HCT116 (cell line): ENCODE measurements at regions not wholly inside any gene's neighbourhood (a gene's known extent, or its start where the extent isn't known, plus 50 kb on each side); places are given as distances from the start of the nearest gene placed in this dataset.

ENCODE experiments used
- ATAC-seq: fragments of 200-7000 bp; cut with Tn5 transposase; 2 replicates; pipeline ENCODE4 v1.9.1; 2020; ENCODE audit warnings: mild to moderate bottlenecking, moderate library complexity
- BruUV-seq: library from RNA; stranded (reverse); fragments of 400-500 nt; replicated peaks from 2 replicates; lab custom pipeline; 2021; lab: Mats Ljungman, UMichigan
- CTCF ChIA-PET: fragments of 300-600 bp; sonication (Branson Sonifier 250); formaldehyde crosslinking; loops from one replicate; lab custom pipeline; 2021; ENCODE audit warnings: antibody characterized with exemption; lab: Charles Lee
- POLR2A ChIA-PET: fragments of 300-600, 350-600 bp; sonication (Branson Sonifier 250); formaldehyde crosslinking; loops from one replicate; lab custom pipeline; 2021; ENCODE audit warnings: antibody characterized with exemption; lab: Charles Lee
- RAD21 ChIA-PET, 2 experiments: fragments of 300-600 bp; sonication (Branson Sonifier 250); formaldehyde crosslinking; loops; one replicate each; lab custom pipeline; 2023; ENCODE audit warnings: low total read pairs in 2 of 2; ENCODE audit not compliant: uncharacterized antibody in 2 of 2, unreplicated experiment in 2 of 2, low non-redundant PET in 1 of 2; lab: Charles Lee
- DNase-seq: peaks from one replicate; pipeline ENCODE4 v3.0.0-alpha.2; 2010; ENCODE audit warnings: low read depth, low spot score
- H2AFZ ChIP-seq: fragments of 200-600 bp; shearing (Covaris generic), sonication (generic); 2 replicates; pipeline ENCODE4 v1.6.1; 2017; ENCODE audit warnings: low read depth, mixed run types, mixed read lengths, antibody characterized with exemption, low read length; ENCODE audit not compliant: poor library complexity, severe bottlenecking
- H3K27ac ChIP-seq: 2 replicates; pipeline ENCODE4 v1.5.1; 2012; ENCODE audit warnings: low read depth, low read length
- H3K27me3 ChIP-seq: fragments of 200-600 bp; sonication (generic); 2 replicates; pipeline ENCODE4 v1.6.1; 2016; ENCODE audit warnings: mixed run types, low read length, mixed read lengths; ENCODE audit not compliant: insufficient read depth
- H3K36me3 ChIP-seq, 2 experiments: fragments of 200-500 bp in 1 of 2; fragments of 200-600 bp in 1 of 2; sonication (Bioruptor generic) in 1 of 2; sonication (generic) in 1 of 2; 2 replicates each; pipeline versions ENCODE4 v1.5.1 to v1.6.1; 2014 to 2016; ENCODE audit warnings: low read length in 2 of 2, inconsistent platforms in 1 of 2, mixed read lengths in 1 of 2, mixed run types in 1 of 2; ENCODE audit not compliant: insufficient read depth in 2 of 2, control insufficient read depth in 1 of 2
- H3K4me1 ChIP-seq, 2 experiments: fragments of 200-600 bp in 1 of 2; sonication (generic) in 1 of 2; 2 replicates each; pipeline versions ENCODE4 v1.5.1 to v1.6.1; 2012 to 2017; ENCODE audit warnings: low read length in 2 of 2, inconsistent platforms in 1 of 2, mild to moderate bottlenecking in 1 of 2, mixed read lengths in 1 of 2, mixed run types in 1 of 2, moderate library complexity in 1 of 2; ENCODE audit not compliant: insufficient read depth in 2 of 2, control insufficient read depth in 1 of 2
- H3K4me2 ChIP-seq: fragments of 200-600 bp; sonication (generic); 2 replicates; pipeline ENCODE4 v1.6.1; 2017; ENCODE audit warnings: mixed run types, low read length, mixed read lengths
- H3K4me3 ChIP-seq, 2 experiments: fragments of 200-600 bp in 1 of 2; sonication (generic) in 1 of 2; replicated peaks in 1 of 2; 2 replicates each; pipeline ENCODE4 v1.5.1; 2011 to 2016; ENCODE audit warnings: low read length in 2 of 2, control low read depth in 1 of 2, low read depth in 1 of 2, mild to moderate bottlenecking in 1 of 2, mixed read lengths in 1 of 2, mixed run types in 1 of 2
- H3K79me2 ChIP-seq: fragments of 200-600 bp; sonication (generic); 2 replicates; pipeline ENCODE4 v1.6.1; 2017; ENCODE audit warnings: mild to moderate bottlenecking, mixed run types, low read length, moderate library complexity, mixed read lengths; ENCODE audit not compliant: insufficient read depth
- H3K9ac ChIP-seq: fragments of 200-600 bp; sonication (generic); 2 replicates; pipeline ENCODE4 v1.6.1; 2016; ENCODE audit warnings: low read length, mixed read lengths
- H3K9me2 ChIP-seq: fragments of 200-600 bp; sonication (generic), shearing (Covaris generic); 2 replicates; pipeline ENCODE4 v1.6.1; 2017; ENCODE audit warnings: mixed run types, mild to moderate bottlenecking, moderate library complexity; ENCODE audit not compliant: insufficient read depth
- H3K9me3 ChIP-seq, 2 experiments: fragments of 200-500 bp in 1 of 2; fragments of 200-600 bp in 1 of 2; sonication (Bioruptor generic) in 1 of 2; sonication (generic) in 1 of 2; 2 replicates each; pipeline ENCODE4 v1.6.1; 2014 to 2017; ENCODE audit warnings: low read length in 2 of 2, mixed read lengths in 2 of 2, inconsistent platforms in 1 of 2, low read depth in 1 of 2, mild to moderate bottlenecking in 1 of 2, mixed run types in 1 of 2, moderate library complexity in 1 of 2; ENCODE audit not compliant: control insufficient read depth in 1 of 2, insufficient read depth in 1 of 2
- H4K20me1 ChIP-seq: fragments of 200-600 bp; sonication (generic), shearing (Covaris generic); 2 replicates; pipeline ENCODE4 v1.6.1; 2017; ENCODE audit warnings: mixed run types, mild to moderate bottlenecking, moderate library complexity; ENCODE audit not compliant: insufficient read depth
- ATF3 ChIP-seq: IDR thresholded peaks from 2 replicates; pipeline ENCODE4 v1.6.1; 2012
- CEBPB ChIP-seq: IDR thresholded peaks from 2 replicates; pipeline ENCODE4 v1.6.1; 2012; ENCODE audit warnings: low read depth
- EGR1 ChIP-seq: IDR thresholded peaks from 2 replicates; pipeline ENCODE4 v1.6.1; 2012; ENCODE audit warnings: low read depth
- ELF1 ChIP-seq: IDR thresholded peaks from 2 replicates; pipeline ENCODE4 v1.6.1; 2012; ENCODE audit warnings: low read depth, borderline replicate concordance
- EZH2 ChIP-seq: fragments of 200-600 bp; sonication (generic); IDR thresholded peaks from 2 replicates; pipeline ENCODE4 v1.6.1; 2017; ENCODE audit warnings: antibody characterized with exemption, mixed run types
- EZH2phosphoT487 ChIP-seq: fragments of 200-600 bp; IDR thresholded peaks from 2 replicates; pipeline ENCODE4 v1.6.1; 2018; ENCODE audit warnings: antibody characterized with exemption, borderline replicate concordance
- FOSL1 ChIP-seq: IDR thresholded peaks from 2 replicates; pipeline ENCODE4 v1.6.1; 2012; ENCODE audit warnings: low read depth
- JUND ChIP-seq: IDR thresholded peaks from 2 replicates; pipeline ENCODE4 v1.6.1; 2012
- MAX ChIP-seq: IDR thresholded peaks from 2 replicates; pipeline ENCODE4 v1.6.1; 2012
- POLR2AphosphoS5 ChIP-seq: IDR thresholded peaks from 2 replicates; pipeline ENCODE4 v1.6.1; 2011; ENCODE audit warnings: mild to moderate bottlenecking, low read depth, low read length, moderate library complexity
- REST ChIP-seq: IDR thresholded peaks from 2 replicates; pipeline ENCODE4 v1.6.1; 2012; ENCODE audit warnings: low read depth
- SP1 ChIP-seq: IDR thresholded peaks from 2 replicates; pipeline ENCODE4 v1.6.1; 2012; ENCODE audit warnings: low read depth
- SRF ChIP-seq: IDR thresholded peaks from 2 replicates; pipeline ENCODE4 v1.6.1; 2012; ENCODE audit warnings: low read depth
- TCF7L2 ChIP-seq: IDR thresholded peaks from 2 replicates; pipeline ENCODE4 v1.7.0; 2011; ENCODE audit warnings: borderline replicate concordance, inconsistent platforms; ENCODE audit not compliant: insufficient read depth, insufficient read length; ENCODE audit errors: extremely low read depth
- YY1 ChIP-seq: IDR thresholded peaks from 2 replicates; pipeline ENCODE4 v1.6.1; 2011; ENCODE audit warnings: low read length, low read depth, moderate library complexity, mild to moderate bottlenecking; ENCODE audit not compliant: insufficient replicate concordance; ENCODE audit errors: extremely low read depth
- ZFX ChIP-seq: fragments of 450-650 bp; IDR thresholded peaks from 2 replicates; pipeline ENCODE4 v1.6.1; 2017
- intact Hi-C: fragments of 100-400 bp; cut with micrococcal nuclease; formaldehyde crosslinking; loops from 2 replicates; pipeline ENCODE4 v1.10.0; 2022

- CTCF ChIA-PET, result no interaction called here
- no peaks in the 10 kb centered on the region for H3K27me3 ChIP-seq
- RAD21 ChIA-PET, result no interaction called here
- H3K9ac ChIP-seq, result no peak overlapping the region
- ATAC-seq (no peak), DNase-seq (no peak)
- H4K20me1 ChIP-seq, result no peaks in the 10 kb centered on the region
- H3K9me2 ChIP-seq, result no peaks in the 10 kb centered on the region
- peaks cover 0 to 14% of the 10 kb centered on the region in 2 experiments; a peak in 2 of 4 replicates for H3K9me3 ChIP-seq
- no peak overlapping the region for H3K4me2 ChIP-seq
- H3K36me3 ChIP-seq, result no peaks in the 10 kb centered on the region
- intact Hi-C loops, result no loop called here
- no TSS peak for BruUV-seq
- no peaks in the 10 kb centered on the region for H3K79me2 ChIP-seq
- no peak overlapping the region for H3K27ac ChIP-seq
- no peak overlapping the region for H3K4me3 ChIP-seq
- POLR2A ChIA-PET, result no interaction called here
- H3K4me1 ChIP-seq, result no peaks in the 10 kb centered on the region
- no peak for TF ChIP-seq ELF1
- no peak for TF ChIP-seq ATF3
- no peak for TF ChIP-seq ZFX
- no peak for TF ChIP-seq MAX
- TF ChIP-seq TCF7L2, result no peak
- TF ChIP-seq SRF, result no peak
- no peak for TF ChIP-seq CEBPB
- TF ChIP-seq EZH2, result no peak
- TF ChIP-seq POLR2AphosphoS5, result no peak
- TF ChIP-seq SP1, result no peak
- TF ChIP-seq EGR1, result no peak
- no peak overlapping the region for H2AFZ ChIP-seq
These were observed 1276.3 kb downstream of the SLITRK1 start for GRCh38 chr13:82606008-82606407.

GRCh38 chr13:82597747-82598146, 1284.5 kb downstream of the SLITRK1 start:
- no peak overlapping the region for H3K4me2 ChIP-seq
- no peaks in the 10 kb centered on the region for H3K79me2 ChIP-seq
- ChIA-PET RAD21 (no interaction called here), CTCF (no interaction called here), POLR2A (no interaction called here)
- H4K20me1 ChIP-seq, result no peaks in the 10 kb centered on the region
- H3K9me3 ChIP-seq, result no peaks in the 10 kb centered on the region; a peak in 1 of 4 replicates
- no peaks in the 10 kb centered on the region for H3K9me2 ChIP-seq
- no peak overlapping the region for H3K9ac ChIP-seq
- no peak overlapping the region for H2AFZ ChIP-seq
- no peaks in the 10 kb centered on the region for H3K27me3 ChIP-seq
- ATAC-seq, result no peak
- DNase-seq, result no peak
- no peaks in the 10 kb centered on the region for H3K36me3 ChIP-seq
- H3K4me1 ChIP-seq, result no peaks in the 10 kb centered on the region
- H3K27ac ChIP-seq, result no peak overlapping the region
- no peak overlapping the region for H3K4me3 ChIP-seq
- BruUV-seq, result no TSS peak
- intact Hi-C loops, result no loop called here
- TF ChIP-seq EGR1 (no peak), SRF (no peak), REST (no peak), CEBPB (no peak), ZFX (no peak), ELF1 (no peak), POLR2AphosphoS5 (no peak), ATF3 (no peak), JUND (no peak), TCF7L2 (no peak), FOSL1 (no peak), YY1 (no peak), EZH2phosphoT487 (no peak)
